Lung (tissue), 11 donors: ENCODE measurements at regions not wholly inside any gene's neighbourhood (a gene's known extent, or its start where the extent isn't known, plus 50 kb on each side); places are given as distances from the start of the nearest gene placed in this dataset.

Source experiments
- ATAC-seq: fragments of 200-7000 bp; cut with Tn5 transposase; one replicate; pipeline ENCODE4 v1.9.1; 2020; ENCODE audit warnings: moderate number of reproducible peaks; ENCODE audit not compliant: insufficient read depth, low FRiP score
- DNase-seq, 3 donors: peaks; one replicate each; pipeline ENCODE4 v3.0.0-alpha.2; 2013 to 2017
- H3K27ac ChIP-seq, 2 donors: one replicate each; pipeline ENCODE4 v1.5.1; 2013; ENCODE audit warnings: mild to moderate bottlenecking in 2 of 2, moderate library complexity in 2 of 2, control low read depth in 1 of 2, inconsistent platforms in 1 of 2, low read depth in 1 of 2, low read length in 1 of 2
- H3K27me3 ChIP-seq, 3 donors: one replicate each; pipeline ENCODE4 v1.5.1; 2013; ENCODE audit warnings: low read length in 2 of 3; ENCODE audit not compliant: control insufficient read depth in 3 of 3, insufficient read depth in 3 of 3
- H3K36me3 ChIP-seq, 4 donors: one replicate each; pipeline ENCODE4 v1.5.1; 2013; ENCODE audit warnings: low read length in 4 of 4, mild to moderate bottlenecking in 1 of 4, moderate library complexity in 1 of 4; ENCODE audit not compliant: control insufficient read depth in 4 of 4, insufficient read depth in 4 of 4
- H3K4me1 ChIP-seq, 5 donors: one replicate each; pipeline ENCODE4 v1.5.1; 2013; ENCODE audit warnings: low read length in 5 of 5, mild to moderate bottlenecking in 2 of 5, moderate library complexity in 1 of 5; ENCODE audit not compliant: control insufficient read depth in 5 of 5, insufficient read depth in 5 of 5
- H3K4me3 ChIP-seq: one replicate; pipeline ENCODE4 v1.5.1; 2013; ENCODE audit warnings: mild to moderate bottlenecking, control low read depth, moderate library complexity
- H3K9ac ChIP-seq, 2 donors: one replicate each; pipeline ENCODE4 v1.5.1; 2013; ENCODE audit warnings: low read length in 2 of 2, control low read depth in 1 of 2; ENCODE audit not compliant: insufficient read depth in 1 of 2
- H3K9me3 ChIP-seq, 4 donors: one replicate each; pipeline ENCODE4 v1.5.1; 2013; ENCODE audit warnings: low read length in 3 of 4, mild to moderate bottlenecking in 1 of 4, moderate library complexity in 1 of 4; ENCODE audit not compliant: control insufficient read depth in 4 of 4, insufficient read depth in 3 of 4
- WGBS, 2 donors: extraction: QIAGEN DNeasy Blood & Tissue Kit; methylation state at CpG; one replicate each; pipeline ENCODE4 v1.1.7; 2013; 5-methylcytosine and 5-hydroxymethylcytosine counted together
- TF ChIP-seq, protein P1 (sequence below): IDR thresholded peaks from 2 replicates; pipeline ENCODE4 v1.5.1; 2012; ENCODE audit warnings: mild to moderate bottlenecking; ENCODE audit errors: control extremely low read depth, extremely low read depth
- donor health status: control.
- donor health status: control.
- donor health status: Bipolar disorder and iron deficiency.
- donor health status: healthy.
- donor health status: DM: yes; HTN: yes; CAD: no.

DNA sequence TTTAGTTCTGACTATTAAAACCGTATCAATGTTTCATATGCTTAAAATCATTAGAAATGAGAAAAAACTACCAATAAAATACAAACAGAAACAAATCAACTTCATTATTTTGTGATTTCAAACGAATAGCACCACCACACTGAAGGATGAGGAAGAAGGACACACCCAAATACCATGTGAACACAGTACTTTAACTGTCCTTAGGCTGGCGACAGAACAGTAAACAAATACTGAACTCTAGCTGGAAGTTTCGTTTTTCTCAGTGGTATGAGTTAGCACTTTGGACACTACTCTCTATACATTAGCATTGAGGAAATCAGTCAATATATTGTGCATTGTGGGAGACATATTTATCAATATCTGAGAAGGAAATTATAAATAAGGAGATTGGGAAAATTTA is 202.4 kb upstream of the AGAP1 start:
- H3K9me3 ChIP-seq, result no peaks in the 10 kb centered on the region
- peaks cover 0 to 11% (median 0%) of the 10 kb centered on the region in 5 donors for H3K4me1 ChIP-seq
- H3K4me3 ChIP-seq, result no peak overlapping the region
- no peak overlapping the region for H3K9ac ChIP-seq
- DNase-seq (no peak), ATAC-seq (no peak)
- H3K27me3 ChIP-seq, result no peaks in the 10 kb centered on the region
- H3K27ac ChIP-seq, result no peak overlapping the region
- 45 to 61% methylated on average over 4 of the region's 4 CpGs for WGBS, 2 donors
- H3K36me3 ChIP-seq, result no peaks in the 10 kb centered on the region
- TF ChIP-seq, protein P1, sequence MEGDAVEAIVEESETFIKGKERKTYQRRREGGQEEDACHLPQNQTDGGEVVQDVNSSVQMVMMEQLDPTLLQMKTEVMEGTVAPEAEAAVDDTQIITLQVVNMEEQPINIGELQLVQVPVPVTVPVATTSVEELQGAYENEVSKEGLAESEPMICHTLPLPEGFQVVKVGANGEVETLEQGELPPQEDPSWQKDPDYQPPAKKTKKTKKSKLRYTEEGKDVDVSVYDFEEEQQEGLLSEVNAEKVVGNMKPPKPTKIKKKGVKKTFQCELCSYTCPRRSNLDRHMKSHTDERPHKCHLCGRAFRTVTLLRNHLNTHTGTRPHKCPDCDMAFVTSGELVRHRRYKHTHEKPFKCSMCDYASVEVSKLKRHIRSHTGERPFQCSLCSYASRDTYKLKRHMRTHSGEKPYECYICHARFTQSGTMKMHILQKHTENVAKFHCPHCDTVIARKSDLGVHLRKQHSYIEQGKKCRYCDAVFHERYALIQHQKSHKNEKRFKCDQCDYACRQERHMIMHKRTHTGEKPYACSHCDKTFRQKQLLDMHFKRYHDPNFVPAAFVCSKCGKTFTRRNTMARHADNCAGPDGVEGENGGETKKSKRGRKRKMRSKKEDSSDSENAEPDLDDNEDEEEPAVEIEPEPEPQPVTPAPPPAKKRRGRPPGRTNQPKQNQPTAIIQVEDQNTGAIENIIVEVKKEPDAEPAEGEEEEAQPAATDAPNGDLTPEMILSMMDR, result no peak

DNA sequence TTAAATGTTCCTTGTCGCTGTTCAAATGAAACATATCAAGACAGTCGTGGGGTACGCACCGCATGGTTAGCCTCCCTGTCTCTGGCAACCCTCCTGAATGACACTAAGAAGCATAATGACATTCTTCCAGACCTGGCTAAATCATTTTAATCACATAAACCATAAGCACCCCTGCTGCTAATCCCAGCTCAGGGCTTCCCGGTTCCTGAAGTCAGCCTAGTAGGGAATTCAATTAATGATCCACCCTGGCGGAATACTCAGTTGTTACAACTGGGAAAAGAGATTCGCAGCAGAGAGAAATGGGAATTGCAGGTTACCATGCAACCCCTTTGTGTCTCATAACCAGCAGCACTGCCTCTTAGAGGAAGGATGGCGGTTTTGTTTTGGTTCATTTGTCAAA is 200.8 kb upstream of the AGAP1 start:
- H3K4me3 ChIP-seq, result no peak overlapping the region
- TF ChIP-seq, protein P1, result no peak
- no peaks in the 10 kb centered on the region for H3K4me1 ChIP-seq
- no peaks in the 10 kb centered on the region for H3K27me3 ChIP-seq
- no peak overlapping the region for H3K27ac ChIP-seq
- H3K36me3 ChIP-seq, result no peaks in the 10 kb centered on the region
- peaks cover 0 to 6% (median 0%) of the 10 kb centered on the region in 4 donors for H3K9me3 ChIP-seq
- WGBS, 2 donors, result 93 to 94% methylated on average over 8 of the region's 8 CpGs
- DNase-seq, result no peak
- no peak overlapping the region for H3K9ac ChIP-seq
- no peak for ATAC-seq

- Histone ChIP-seq H3K27ac (no peak overlapping the region), H3K27me3 (no peaks in the 10 kb centered on the region), H3K4me3 (no peak overlapping the region), H3K9me3 (peaks cover 0 to 6% (median 1%) of the 10 kb centered on the region in 4 donors), H3K36me3 (no peaks in the 10 kb centered on the region), H3K9ac (no peak overlapping the region), H3K4me1 (peaks cover 0 to 6% (median 0%) of the 10 kb centered on the region in 5 donors)
- ATAC-seq (no peak), DNase-seq (no peak)
- WGBS, 2 donors, result 86 to 88% methylated on average over 4 of the region's 4 CpGs
- TF ChIP-seq, protein P1, result no peak
Measured at GRCh38 chr2:235295831-235296230, 198.0 kb upstream of the AGAP1 start.
